Mucosa of rectum (tissue), 2 donors: ENCODE measurements at regions not wholly inside any gene's neighbourhood (a gene's known extent, or its start where the extent isn't known, plus 50 kb on each side); places are given as distances from the start of the nearest gene placed in this dataset.

Source experiments
- H3K27ac ChIP-seq, 2 donors: one replicate each; pipeline ENCODE4 v1.7.0; 2013; ENCODE audit warnings: inconsistent platforms in 2 of 2, low read depth in 2 of 2, low read length in 2 of 2
- H3K27me3 ChIP-seq, 2 donors: one replicate each; pipeline ENCODE4 v1.7.0; 2013; ENCODE audit warnings: low read length in 2 of 2; ENCODE audit not compliant: control insufficient read depth in 2 of 2, insufficient read depth in 2 of 2
- H3K36me3 ChIP-seq, 2 donors: one replicate each; pipeline ENCODE4 v1.7.0; 2013; ENCODE audit warnings: low read length in 2 of 2; ENCODE audit not compliant: control insufficient read depth in 2 of 2, insufficient read depth in 2 of 2
- H3K4me1 ChIP-seq, 2 donors: one replicate each; pipeline ENCODE4 v1.7.0; 2013; ENCODE audit warnings: low read length in 2 of 2, mild to moderate bottlenecking in 1 of 2; ENCODE audit not compliant: control insufficient read depth in 2 of 2, insufficient read depth in 2 of 2
- H3K4me3 ChIP-seq, 2 donors: one replicate each; pipeline ENCODE4 v1.7.0; 2013; ENCODE audit warnings: low read length in 2 of 2
- H3K9ac ChIP-seq, 2 donors: one replicate each; pipeline ENCODE4 v1.7.0; 2013; ENCODE audit warnings: low read length in 2 of 2, low read depth in 1 of 2, mild to moderate bottlenecking in 1 of 2
- H3K9me3 ChIP-seq, 2 donors: one replicate each; pipeline ENCODE4 v1.7.0; 2013; ENCODE audit warnings: low read length in 2 of 2; ENCODE audit not compliant: control insufficient read depth in 2 of 2
- donor health status: healthy.
- donor health status: Normal muscosa, but diverticular disease.

- H3K4me3 ChIP-seq = no peak overlapping the region
- H3K27me3 ChIP-seq = no peaks in the 10 kb centered on the region
Measured at GRCh38 chr13:50153401-50153800, 138.2 kb downstream of the KCNRG start.

DNA sequence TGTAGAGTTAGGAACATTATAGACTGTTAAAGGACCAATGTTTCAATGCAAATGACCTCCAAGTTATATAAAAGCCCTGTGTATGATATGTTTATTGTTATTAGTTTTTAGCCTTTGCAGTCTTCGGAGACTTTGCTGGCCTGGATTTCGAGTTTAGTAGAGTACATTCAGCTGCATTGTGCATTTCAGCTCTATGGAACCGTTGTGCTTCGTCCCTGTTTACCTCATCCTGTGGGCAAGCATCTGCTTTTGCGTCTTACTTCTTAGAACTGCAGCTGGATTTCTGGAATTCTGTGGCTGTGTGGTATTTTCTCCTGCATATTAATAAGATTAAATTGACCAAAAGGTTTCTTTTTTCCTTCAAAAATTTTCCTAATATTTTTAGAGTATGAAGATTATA, 138.6 kb downstream of the KCNRG start:
- Histone ChIP-seq H3K9me3 (no peaks in the 10 kb centered on the region), H3K27me3 (no peaks in the 10 kb centered on the region), H3K4me1 (peaks cover 4 to 5% of the 10 kb centered on the region in 2 donors), H3K36me3 (no peaks in the 10 kb centered on the region), H3K27ac (no peak overlapping the region), H3K9ac (no peak overlapping the region), H3K4me3 (no peak overlapping the region)

More at GRCh38 chr13:50153401-50153800, 138.2 kb downstream of the KCNRG start:
- Histone ChIP-seq H3K36me3 (no peaks in the 10 kb centered on the region), H3K27ac (no peak overlapping the region), H3K4me1 (peaks cover 4 to 5% of the 10 kb centered on the region in 2 donors), H3K9me3 (no peaks in the 10 kb centered on the region), H3K9ac (no peak overlapping the region)

DNA sequence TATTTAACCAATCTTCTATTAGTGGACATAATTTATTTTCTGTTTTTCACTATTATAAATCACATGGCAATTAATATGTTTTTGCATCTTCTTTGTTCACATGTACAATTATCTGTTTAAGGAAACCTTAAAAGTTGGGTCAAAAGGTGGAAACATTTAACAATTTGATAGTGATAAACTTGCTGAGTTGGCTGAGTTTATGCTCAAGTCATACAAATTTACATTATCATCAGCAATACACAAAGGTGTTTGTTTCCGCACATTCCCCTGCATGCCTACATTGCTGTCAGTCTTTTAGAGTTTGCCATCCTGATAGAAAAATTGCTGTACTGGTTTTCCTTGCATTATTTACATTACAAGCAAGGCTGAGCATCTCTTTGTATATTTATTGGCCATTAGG, 139.5 kb downstream of the KCNRG start:
- H3K27ac ChIP-seq = no peak overlapping the region
- no peak overlapping the region for H3K4me3 ChIP-seq
- no peaks in the 10 kb centered on the region for H3K36me3 ChIP-seq
- no peak overlapping the region for H3K9ac ChIP-seq
- H3K4me1 ChIP-seq = peaks cover 4 to 5% of the 10 kb centered on the region in 2 donors
- no peaks in the 10 kb centered on the region for H3K27me3 ChIP-seq
- H3K9me3 ChIP-seq = no peaks in the 10 kb centered on the region

DNA sequence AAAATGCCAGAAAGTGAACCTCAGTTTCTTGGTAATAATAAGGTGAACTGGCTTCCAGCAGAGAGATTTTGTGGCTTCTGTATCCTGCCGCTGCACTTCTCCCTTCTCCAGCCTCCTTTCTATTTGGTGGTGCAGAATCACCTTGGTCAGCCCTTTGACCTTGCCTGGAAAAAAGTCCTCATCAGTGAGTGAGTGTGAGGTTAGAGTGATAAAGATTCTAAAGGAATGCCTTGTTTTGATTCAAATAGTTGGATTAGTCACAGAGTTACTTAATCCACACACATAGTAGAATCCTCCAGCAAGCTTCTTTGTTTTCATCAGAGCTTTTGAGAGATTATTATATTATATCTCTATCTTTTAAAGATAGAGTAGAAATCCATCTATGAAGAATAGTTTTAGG, 140.9 kb downstream of the KCNRG start:
- H3K9me3 ChIP-seq = no peaks in the 10 kb centered on the region
- H3K27ac ChIP-seq = no peak overlapping the region
- H3K9ac ChIP-seq = no peak overlapping the region
- H3K4me1 ChIP-seq = peaks cover 4 to 5% of the 10 kb centered on the region in 2 donors
- H3K27me3 ChIP-seq = no peaks in the 10 kb centered on the region
- no peaks in the 10 kb centered on the region for H3K36me3 ChIP-seq
- H3K4me3 ChIP-seq = no peak overlapping the region

GRCh38 chr13:50156561-50157127, 141.4 kb downstream of the KCNRG start:
- H3K27ac ChIP-seq = no peak overlapping the region

DNA sequence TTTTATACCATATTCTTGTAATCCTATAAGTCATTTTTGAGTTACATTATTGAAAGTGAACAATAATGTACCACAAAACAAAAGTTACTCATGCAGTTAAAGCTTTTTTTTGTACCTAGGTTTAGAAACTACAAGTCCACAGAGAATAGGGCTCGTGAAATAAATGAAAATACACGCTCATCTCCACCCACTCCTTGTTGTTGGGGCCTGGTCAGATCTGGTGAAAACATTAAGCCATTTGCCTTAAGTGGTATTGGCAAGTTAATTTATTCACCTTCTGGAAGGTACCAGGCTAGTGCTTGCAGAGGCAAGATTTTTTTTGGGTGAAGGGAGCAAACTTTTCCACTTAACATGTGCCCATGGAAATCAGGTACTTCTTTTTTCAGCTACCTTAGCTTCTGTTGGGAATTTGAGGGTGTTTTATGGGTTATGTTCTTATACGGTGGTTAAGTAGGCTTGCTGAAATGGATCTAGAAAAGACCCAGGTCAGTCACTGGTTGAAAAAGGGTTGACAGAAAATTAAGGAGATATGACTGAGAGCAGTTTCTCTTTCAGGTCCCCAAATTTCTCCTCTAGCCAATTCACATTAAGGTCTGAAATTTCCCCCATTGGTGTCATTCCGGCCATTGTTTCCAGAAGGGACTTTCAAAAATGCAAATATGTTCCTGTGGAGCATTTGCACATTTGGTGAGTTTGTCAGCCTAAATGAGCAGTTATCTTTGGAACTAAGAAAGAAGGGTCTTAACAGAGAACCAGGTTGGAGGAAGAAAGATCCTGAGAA, 143.3 kb downstream of the KCNRG start:
- Histone ChIP-seq H3K27ac (no peak overlapping the region), H3K27me3 (no peaks in the 10 kb centered on the region), H3K9me3 (no peaks in the 10 kb centered on the region), H3K36me3 (no peaks in the 10 kb centered on the region), H3K4me3 (no peak overlapping the region), H3K4me1 (peaks cover 0 to under 1% of the 10 kb centered on the region in 2 donors), H3K9ac (no peak overlapping the region)

More at GRCh38 chr13:50156561-50157127, 141.4 kb downstream of the KCNRG start:
- Histone ChIP-seq H3K9me3 (no peaks in the 10 kb centered on the region), H3K4me3 (no peak overlapping the region), H3K9ac (no peak overlapping the region), H3K4me1 (peaks cover 4 to 5% of the 10 kb centered on the region in 2 donors), H3K36me3 (no peaks in the 10 kb centered on the region), H3K27me3 (no peaks in the 10 kb centered on the region)

- Histone ChIP-seq H3K4me1 (no peaks in the 10 kb centered on the region), H3K9me3 (no peaks in the 10 kb centered on the region), H3K27me3 (no peaks in the 10 kb centered on the region), H3K4me3 (no peak overlapping the region), H3K9ac (no peak overlapping the region), H3K36me3 (no peaks in the 10 kb centered on the region), H3K27ac (no peak overlapping the region)
Measured at GRCh38 chr13:50159607-50160006, 144.4 kb downstream of the KCNRG start.

DNA sequence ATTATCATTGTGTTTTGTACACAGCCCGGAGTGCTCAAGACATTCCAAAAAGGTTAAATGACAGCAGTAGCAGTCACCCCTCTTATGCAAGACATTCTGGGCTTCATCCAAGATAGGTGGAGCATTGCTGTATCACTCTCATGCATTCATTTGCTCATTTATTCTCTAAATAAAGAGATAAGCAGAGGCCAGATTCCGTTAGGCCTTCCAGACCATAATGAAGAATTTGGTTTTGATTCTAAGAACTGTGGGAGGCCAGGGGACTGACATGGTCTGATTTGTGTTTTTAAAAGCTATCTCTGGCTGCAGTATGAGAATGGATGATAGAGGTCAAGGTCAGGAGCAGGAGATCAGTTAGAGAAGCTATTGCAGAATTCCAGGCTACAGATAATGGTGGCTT, 145.8 kb downstream of the KCNRG start:
- no peak overlapping the region for H3K9ac ChIP-seq
- no peak overlapping the region for H3K4me3 ChIP-seq
- H3K36me3 ChIP-seq = no peaks in the 10 kb centered on the region
- no peaks in the 10 kb centered on the region for H3K9me3 ChIP-seq
- no peak overlapping the region for H3K27ac ChIP-seq
- H3K27me3 ChIP-seq = no peaks in the 10 kb centered on the region
- H3K4me1 ChIP-seq = no peaks in the 10 kb centered on the region

DNA sequence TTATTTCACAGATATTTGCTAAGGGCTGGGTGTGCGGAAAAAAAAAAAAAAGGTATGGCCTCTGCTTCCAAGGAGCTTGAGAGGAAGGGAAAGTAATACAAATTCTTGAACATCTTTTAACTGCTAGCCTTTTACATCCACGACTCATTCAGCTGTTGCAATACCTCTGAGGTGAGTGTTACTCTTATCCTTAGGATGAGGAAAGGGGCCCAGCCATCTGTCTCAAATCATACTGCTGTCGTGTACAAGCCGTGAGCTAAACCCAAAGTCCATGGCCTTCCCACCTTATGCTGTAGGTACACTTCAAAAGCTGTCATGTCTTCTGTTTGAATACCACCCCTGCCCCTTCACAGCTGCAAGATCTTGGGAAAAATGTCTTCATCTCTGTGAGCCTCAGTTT, 146.8 kb downstream of the KCNRG start:
- Histone ChIP-seq H3K4me1 (no peaks in the 10 kb centered on the region), H3K27me3 (no peaks in the 10 kb centered on the region), H3K36me3 (no peaks in the 10 kb centered on the region), H3K9ac (no peak overlapping the region), H3K4me3 (no peak overlapping the region), H3K27ac (no peak overlapping the region), H3K9me3 (no peaks in the 10 kb centered on the region)

- Histone ChIP-seq H3K4me1 (no peaks in the 10 kb centered on the region), H3K27me3 (no peaks in the 10 kb centered on the region), H3K27ac (no peak overlapping the region), H3K9me3 (no peaks in the 10 kb centered on the region), H3K36me3 (no peaks in the 10 kb centered on the region), H3K9ac (no peak overlapping the region), H3K4me3 (no peak overlapping the region)
Measured at GRCh38 chr13:50162567-50162966, 147.3 kb downstream of the KCNRG start.
